ENCODE measurements at regions not wholly inside any gene's neighbourhood (a gene's known extent, or its start where the extent isn't known, plus 50 kb on each side); places are given as distances from the start of the nearest gene placed in this dataset.

GRCh38 chr14:96729889-96730288 lies 67.3 kb upstream of the VRK1 start:
- DNase-seq: no peak

- DNase-seq: no peak
These were observed 66.8 kb upstream of the VRK1 start for GRCh38 chr14:96730386-96730785.

- no peak for DNase-seq
These were observed 63.0 kb upstream of the VRK1 start for GRCh38 chr14:96734076-96734622.

- peak; percentile 21 for DNase-seq
These were observed 61.7 kb upstream of the VRK1 start for GRCh38 chr14:96735526-96735925.

- no peak for DNase-seq
These were observed 60.7 kb upstream of the VRK1 start for GRCh38 chr14:96736439-96736838.

- no peak for DNase-seq
These were observed 59.3 kb upstream of the VRK1 start for GRCh38 chr14:96737881-96738280.

- no peak for DNase-seq
These were observed 57.8 kb upstream of the VRK1 start for GRCh38 chr14:96739200-96739910.

- DNase-seq: peak; percentile 60
These were observed 55.8 kb upstream of the VRK1 start for GRCh38 chr14:96741151-96741977.

- no peak for DNase-seq
These were observed 52.9 kb upstream of the VRK1 start for GRCh38 chr14:96744262-96744661.

GRCh38 chr14:96745500-96746051 lies 51.6 kb upstream of the VRK1 start:
- no peak for DNase-seq

GRCh38 chr14:96746101-96746500 lies 51.1 kb upstream of the VRK1 start:
- DNase-seq: no peak

- DNase-seq: no peak
These were observed 50.2 kb upstream of the VRK1 start for GRCh38 chr14:96747006-96747405.

Data from NCI-H774 (cell line).